Stimulated activated CD8-positive, alpha-beta memory T cell treated with anti-CD3 and anti-CD28 coated beads, Interleukin-7, amount 100 ng/mL, for 4 hours (primary cell): ENCODE measurements at regions not wholly inside any gene's neighbourhood (a gene's known extent, or its start where the extent isn't known, plus 50 kb on each side); places are given as distances from the start of the nearest gene placed in this dataset.
"Not testable (repeated sequence)": the region's sequence is repeated elsewhere in the genome, so short reads cannot be mapped to it uniquely, and the experiment has no call there.

Experiments used
- DNase-seq, 2 donors: peaks; one replicate each; pipeline ENCODE4 v3.0.0-alpha.2; 2020; ENCODE audit warnings: low read depth in 2 of 2

DNA sequence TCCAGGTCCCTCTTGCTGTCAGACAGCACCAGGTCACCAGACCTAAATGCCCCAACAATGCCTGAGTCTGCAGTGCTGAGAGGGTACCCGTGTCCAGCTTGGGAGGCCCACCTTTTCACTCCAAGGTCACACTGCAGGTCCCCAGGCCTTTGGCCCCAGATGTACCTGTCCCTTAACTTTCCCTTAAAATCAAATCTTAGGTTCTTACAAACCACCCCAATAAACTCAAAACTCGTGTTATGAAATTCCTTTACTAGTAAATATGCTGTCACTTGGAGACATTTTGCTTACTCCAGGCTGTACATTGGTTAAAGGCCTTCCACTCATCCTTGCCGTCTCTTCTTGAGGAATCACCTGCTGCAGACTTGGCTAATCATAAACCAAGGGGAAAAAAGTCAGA, 165.7 kb upstream of the RREB1 start:
- DNase-seq, result no peak

DNA sequence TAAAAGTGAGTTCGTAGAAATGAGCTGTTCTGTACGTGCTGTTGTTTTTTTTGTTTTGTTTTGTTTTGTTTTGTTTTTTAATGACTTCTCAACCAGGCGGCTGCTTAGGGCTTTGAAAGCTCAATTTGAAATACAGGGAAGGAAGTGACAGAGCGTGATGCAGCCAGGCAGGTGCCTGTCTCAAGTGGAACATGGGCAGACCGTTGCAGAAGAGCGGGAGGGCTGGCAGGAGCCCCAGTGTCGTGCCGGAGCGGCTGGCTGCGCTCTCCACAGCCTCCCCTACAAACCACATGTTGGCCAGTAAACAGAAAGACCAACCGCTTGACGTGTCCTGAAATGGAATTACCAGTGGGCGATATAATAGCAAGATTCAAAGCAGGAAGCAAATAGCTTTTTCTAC, 164.9 kb upstream of the RREB1 start:
- DNase-seq, result no peak

DNA sequence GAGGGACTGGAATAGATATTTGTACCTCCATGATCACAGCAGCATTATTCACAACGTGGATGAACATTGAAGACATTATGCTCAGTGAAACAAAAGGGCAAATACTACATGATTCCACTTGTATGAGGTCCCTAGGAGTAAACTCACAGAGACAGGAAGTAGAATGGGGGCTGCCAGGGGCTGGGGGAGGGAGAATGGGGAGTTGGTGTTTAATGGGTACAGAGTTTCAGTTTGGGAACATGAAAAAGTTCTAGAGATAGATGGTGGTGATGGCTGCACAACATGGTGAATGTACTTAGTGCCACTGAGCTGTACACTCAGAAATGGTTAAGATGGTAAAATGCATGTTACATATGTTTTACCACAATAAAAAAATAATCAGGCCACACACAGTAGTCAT, 164.3 kb upstream of the RREB1 start:
- no peak for DNase-seq

DNA sequence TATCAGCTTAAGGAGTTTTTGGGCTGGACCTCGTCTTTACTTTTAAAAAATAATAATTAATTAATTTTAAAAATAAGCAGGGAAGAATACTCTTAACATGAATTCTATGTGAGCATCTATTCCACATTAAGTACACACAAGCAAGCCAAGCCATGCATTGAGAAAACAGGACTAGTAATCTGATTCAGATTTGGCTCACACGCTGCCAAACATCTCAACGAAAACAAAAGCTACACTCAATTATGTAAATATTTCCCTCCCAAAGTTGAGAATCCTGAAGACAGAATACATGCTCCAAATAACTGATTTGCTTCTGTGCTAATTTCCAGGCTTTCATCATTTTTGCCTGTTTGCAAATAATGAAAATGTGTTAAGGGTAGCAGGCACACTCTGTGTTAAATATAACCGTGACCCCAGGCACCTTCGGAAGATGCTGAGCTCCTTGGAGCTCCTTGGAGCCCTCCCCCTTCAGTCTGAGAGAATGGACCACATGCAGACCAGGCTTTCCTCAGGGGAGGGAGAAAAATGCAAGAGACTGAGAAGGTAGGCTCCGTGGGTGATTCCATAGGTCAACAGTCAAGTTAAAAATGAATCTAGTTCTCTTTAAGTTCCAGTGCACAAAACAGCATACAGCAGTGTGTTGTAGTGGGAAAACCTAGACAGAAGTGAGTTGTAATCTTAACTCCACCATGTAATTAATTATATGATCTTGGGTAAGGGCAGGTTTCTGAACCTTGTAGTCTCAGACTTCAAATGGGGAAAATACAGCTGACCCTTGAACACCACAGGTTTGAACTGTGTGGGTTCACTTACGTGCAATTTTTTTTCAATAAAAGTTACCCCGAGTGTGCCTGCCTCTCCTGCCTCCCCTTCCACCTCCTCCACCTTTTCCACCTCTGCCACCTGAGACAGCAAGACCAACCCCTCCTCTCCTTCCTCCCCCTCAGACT, 161.3 kb upstream of the RREB1 start:
- no peak for DNase-seq

DNA sequence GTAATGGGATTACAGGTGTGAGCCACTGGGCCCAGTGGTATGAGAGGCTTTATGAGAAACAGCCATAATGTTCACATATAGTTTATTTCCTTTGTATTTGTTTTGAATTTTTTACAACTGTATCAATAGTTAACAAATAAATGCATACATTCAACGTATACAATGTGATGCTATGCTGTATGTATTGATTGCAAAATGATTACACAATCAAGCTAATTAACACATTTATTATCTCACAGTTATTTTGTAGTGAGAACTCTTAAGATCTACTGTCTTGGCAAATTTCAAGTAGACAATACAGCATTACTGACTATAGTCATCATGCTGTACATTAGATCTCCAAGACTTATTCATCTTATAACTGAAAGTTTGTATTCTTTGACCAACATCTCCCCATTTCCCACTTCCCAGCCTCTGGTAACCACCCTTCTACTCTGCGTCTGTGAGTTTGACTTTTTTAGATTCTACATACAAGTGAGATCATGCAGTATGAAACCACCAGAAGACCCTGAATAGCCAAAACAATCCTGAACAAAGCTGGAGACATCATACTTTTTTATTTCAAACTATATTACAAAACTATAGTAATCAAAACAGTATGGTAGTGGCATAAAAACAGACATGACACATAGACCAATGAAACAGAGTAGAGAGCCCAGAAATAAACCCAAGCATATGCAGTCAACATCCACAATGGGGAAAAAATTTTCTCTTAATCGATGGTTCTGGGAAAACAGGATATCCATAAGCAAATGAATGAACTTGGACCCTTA, 157.2 kb upstream of the RREB1 start:
- DNase-seq, result no peak

DNA sequence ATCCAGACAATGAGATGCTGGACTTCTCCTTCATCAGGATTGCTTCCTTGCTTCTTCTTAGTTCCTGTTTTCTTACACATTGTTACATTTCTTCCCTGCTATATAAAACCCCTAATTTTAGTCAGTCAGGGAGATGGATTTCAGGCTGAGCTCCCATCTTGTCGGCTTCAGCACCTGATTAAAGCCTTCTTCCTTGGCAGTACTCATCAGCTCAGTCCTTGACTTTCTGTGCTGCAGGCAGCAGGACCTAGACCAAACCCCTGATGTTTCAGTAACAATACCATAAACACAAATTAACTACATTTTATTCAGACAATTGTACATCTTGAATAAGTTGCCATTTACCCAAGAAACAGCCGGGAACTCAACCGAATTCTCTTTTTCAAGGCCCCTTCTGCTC, 156.4 kb upstream of the RREB1 start:
- no peak for DNase-seq

DNA sequence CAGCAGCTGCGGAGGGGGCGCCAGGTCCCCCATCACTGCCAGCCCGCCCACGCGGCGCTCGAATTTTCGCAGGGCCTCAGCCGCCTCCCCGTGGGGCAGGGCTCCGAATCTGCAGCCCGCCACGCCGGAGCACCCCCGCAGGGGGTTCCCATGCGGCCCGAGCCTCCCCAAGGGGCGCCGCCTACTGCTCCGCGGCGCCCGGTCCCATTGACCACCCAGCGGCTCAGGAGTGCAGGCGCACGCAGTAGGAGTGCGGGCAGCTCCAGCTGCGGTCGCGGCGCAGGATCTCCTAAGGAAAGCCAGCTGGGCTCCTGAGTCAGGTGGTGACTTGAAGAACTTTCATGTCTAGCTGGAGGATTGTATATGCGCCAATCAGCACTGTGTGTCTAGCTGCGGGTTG, 155.3 kb upstream of the RREB1 start:
- DNase-seq, result no peak

DNA sequence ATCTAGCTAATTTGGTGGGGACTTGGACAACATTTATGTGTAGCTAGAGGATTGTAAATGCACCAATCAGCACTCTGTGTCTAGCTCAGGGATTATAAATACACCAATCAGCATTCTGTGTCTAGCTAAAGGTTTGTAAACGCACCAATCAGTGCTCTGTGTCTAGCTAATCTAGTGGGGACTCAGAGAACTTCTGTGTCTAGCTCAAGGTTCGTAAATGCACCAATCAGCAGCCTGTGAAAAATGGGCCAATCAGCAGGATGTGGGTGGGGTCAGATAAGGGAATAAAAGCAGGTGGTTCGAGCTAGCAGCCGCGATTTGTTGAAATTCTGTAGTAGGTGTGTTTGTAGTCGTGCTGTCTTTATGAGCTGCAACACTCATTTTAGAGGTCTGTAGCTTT, 154.8 kb upstream of the RREB1 start:
- not testable (repeated sequence) for DNase-seq

DNA sequence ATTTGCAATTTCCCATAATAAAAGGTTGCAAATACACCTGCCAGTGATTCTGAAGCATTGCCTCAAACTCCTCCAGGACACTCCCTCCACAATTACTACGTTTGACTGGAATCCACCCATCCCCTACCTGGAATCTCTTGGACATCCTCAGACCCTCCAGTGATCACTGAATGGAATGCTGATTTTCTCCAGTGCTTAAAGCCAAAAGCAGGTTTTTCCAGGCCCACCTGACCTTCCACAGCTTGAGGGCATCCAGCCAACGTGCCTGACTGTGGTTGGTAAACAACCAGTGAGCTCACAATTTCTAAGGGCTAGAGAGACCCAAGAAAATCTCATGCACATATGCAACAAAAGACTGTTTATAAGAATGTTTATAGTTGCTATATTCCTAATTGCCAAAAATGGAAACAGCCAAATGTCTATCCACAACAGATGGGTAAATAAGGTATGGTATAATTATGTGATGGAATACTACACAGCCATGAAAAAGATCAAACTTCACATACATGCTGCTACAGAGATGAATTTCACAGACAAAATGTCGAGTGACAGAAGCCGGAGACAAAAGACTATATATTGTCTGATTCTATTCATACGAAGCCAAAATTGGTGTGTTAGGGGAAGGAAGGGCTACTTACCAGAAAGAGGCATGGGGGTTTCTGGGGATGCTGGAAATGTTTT, 147.1 kb upstream of the RREB1 start:
- no peak for DNase-seq

DNA sequence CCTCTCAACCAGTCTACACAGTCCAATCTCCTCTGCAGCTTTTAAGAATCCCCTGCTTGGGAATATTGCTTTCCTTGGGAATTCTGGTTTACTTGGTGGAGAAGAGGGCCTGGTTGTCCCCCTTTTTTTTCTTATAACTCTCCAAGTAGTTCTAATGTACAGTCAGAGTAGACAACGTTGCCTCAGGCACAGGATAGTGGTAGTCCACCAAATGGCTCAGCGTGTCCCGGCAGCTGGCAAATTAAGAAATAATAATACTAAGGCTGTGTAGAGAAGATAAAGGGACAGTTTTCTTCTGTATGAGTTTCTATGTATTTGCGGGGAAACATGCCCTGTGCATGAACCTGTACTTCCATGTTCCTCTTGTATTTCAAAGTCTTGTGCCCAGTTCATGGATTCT, 145.7 kb upstream of the RREB1 start:
- no peak for DNase-seq

DNA sequence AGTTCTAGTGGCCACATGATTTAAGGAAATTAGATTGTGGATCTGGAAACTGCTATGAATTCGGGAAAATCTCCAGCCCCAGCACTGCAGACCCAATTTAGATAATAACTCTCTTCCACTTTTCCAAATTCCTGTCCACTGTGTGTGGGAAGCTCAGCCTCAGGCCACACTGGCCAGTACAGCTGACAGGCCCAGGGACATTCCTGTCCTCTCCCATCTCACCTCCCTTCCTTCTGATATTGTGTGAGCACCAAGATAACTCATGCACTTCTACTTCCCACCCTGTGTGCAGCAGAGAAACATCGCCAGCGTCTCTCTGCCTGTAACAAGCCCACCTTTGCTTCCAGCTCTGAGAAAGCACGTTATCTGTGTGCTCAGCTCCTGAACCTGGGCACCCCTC, 145.1 kb upstream of the RREB1 start:
- no peak for DNase-seq

DNA sequence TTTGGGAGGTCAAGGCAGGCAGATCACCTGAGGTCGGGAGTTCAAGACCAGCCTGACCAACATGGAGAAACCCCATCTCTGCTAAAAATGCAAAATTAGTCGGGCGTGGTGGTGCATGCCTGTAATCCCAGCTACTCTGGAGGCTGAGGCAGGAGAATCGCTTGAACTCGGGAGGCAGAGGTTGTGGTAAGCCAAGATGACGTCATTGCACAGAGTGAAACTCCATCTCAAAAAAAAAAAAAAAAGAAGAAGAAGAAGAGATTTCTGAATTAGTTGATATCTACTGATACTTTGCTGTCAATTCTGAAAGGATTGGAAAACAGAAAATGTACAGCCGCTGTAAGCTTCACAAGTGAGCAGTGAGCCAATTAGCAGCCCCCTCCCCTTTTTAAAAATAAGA, 144.4 kb upstream of the RREB1 start:
- DNase-seq, result not testable (repeated sequence)

DNA sequence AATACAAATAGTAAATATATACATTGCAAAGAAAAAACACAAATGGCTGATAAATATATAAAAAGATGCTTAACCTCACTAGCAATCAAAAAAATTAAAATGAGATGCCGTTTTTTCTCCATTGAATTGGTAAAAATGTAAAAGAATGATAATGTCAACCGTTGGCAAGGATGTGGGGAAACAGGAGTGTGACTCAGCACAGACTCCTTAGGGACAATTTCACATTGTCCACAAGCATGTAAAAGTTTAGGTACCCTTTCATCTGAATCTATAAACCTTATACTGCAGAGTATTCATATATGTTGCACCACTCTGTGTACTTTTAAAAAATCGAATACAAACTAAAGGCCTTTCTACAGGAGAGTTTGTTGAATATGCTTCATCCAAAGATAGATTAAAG, 143.1 kb upstream of the RREB1 start:
- no peak for DNase-seq

DNA sequence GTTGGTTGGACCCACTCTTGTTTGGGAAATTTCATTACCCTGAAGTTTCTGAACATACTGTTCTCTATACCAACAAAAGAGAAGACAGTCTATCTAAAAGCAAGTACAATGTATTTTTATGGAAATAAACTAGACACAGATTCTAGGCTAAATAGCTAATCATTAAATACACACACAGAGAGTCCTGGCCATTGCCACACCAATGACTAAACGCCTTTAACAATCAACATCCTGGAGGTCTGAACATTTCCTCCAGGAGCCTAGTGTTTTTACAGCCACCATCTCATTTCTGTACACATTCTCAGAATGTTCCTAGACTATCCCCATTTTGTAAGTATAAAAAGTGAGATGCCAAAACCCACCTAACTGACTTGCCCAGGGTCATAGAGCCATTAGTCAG, 141.6 kb upstream of the RREB1 start:
- DNase-seq, result no peak

DNA sequence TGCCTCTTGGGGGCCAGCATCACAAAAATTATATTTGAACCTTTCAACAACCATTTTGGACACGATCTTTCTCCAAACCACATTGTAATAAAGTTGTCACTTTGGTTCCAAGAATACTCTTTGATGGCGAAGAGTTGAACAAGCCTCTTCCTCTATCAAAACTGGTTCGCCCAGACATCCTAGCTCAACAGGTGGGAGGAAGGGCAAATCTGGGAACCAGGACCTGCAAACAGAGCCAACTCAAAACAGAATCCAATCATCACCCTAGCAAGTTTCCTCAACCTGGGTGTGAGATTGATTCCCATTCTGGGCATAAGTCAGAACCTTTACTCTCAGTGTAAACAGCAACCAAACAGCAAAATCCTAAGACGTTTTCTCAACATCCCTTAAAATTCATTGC, 141.2 kb upstream of the RREB1 start:
- no peak for DNase-seq

DNA sequence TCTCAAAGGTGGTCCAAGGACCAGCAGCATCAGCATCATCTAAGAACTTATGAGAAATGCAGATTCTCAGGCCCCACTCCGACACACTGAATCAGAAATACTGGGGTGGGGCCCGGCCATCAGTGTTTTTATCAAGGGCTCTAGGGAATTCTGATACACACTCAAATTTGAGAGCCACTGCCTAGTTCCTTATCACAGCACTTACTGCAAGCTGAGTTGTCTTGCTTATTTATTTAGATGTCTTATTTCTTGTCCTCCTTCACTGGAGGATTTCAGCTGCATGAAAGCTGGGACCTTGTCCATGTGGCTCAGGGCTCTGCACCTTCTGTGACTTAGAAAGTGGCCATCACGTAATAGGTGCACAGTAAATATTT, 139.4 kb upstream of the RREB1 start:
- no peak for DNase-seq

DNA sequence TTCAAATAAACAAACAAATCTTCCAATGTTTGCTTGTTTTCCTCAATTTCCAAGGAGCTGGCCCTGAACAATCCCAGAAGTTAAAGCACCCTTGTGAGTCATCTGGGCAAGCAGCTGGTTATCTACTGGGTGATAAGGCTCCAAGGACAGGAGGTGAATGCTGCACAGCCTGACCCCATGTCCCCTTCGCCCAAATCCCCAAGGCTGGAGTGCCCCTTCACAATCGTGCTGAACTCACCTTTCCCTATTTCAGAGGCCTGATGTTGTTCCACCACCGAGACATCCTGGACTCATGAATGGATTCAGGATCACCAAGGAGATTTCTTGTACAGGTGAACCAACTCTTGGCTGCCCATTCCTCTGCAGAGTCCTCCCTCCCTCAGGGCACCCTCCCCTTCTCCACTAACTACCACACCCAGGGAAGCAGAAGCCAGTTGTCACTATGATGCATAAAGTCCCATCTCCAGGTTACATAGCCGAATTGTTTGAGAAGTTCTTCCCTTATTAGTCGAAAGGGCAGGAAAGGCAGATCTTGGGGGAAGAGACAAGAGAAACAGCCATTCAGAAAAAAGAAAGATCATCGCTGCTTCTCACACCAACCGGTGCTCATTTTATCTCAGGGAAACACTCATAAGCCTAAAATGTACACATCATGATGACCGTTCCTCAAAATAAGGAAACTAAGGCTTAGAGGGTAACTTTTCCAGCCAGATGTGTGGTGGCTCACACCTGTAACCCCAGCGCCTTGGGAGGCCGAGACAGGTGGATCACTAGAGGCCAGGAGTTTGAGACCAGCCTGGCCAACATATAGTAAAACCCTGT, 138.8 kb upstream of the RREB1 start:
- no peak for DNase-seq

DNA sequence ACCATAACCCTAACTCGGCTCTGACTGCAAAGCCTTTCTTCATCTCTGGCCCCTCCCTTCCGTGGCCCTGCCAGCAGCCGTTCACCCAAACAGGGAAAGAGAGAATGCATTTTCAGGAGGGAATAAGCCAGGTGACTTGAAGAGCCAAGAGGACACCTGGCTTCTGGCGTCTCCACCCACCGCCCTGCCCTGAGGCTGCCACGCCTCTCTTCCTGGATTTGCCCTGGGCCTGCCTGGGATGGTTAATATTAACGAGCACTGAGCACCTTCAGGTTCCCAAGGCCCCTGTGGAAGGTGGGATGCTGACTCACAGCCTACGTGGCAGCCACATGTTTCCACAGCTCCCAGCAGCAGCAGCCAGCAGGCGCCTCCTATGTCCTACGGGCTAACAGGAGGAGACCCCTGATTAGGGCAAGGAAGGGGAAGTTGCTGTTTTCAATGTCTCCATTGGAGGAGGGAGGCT, 138.0 kb upstream of the RREB1 start:
- DNase-seq, result no peak

DNA sequence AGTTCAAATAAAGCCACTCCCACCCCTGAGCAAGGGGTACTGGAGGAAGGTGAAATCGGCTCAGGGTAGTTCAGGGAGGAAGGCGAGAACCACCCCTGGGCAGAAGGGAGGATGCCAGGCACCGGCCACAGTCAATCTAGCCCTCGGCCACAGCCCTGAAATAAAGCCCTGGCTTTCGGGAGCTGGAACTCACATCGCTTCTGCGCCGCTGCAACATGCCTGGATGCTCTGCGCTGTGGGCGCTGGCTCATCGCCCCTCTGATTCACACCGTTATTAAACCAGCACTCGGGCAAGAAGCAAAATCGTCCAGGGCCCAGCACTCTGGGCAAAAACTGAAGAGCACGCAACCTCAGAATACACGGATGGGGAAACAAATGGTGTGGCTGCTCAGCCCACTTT, 136.9 kb upstream of the RREB1 start:
- DNase-seq, result no peak

DNA sequence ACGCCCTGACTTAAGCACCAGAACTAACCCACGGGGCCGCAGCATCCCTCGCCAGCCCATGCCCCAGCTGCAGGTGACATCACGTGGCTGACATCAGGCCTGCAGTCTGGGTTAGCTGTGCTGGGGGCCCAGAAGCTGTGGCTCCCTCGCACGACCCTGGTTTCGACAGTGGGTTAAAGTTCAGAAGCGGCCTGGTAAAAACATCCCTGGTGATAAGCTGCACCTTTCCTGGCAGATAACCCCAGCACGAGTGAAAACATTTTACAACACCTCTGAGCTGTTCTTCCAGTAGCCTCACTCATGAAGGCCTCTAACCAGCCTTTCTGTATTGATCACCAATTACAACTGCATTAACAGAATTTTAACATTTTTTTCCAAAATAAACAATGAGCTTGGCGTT, 136.4 kb upstream of the RREB1 start:
- DNase-seq, result no peak

DNA sequence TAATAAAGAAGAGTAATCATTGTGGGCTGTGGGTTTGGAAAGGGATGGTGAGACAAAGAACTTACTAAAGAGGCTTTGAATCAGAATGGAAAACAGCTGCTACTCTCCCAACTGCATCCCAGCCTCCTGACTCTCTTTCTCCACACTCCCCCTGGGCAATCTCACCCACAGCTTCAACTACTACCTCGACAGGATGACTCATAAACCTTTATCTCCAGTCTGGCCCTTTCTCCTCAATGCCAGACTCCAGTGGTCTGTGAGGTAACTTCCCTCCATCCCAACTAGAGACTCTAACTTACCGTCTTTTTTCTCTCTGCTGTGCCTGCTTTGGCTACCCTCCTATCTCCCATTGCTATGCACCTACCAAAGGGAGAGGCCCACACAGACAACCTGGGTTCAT, 135.3 kb upstream of the RREB1 start:
- no peak for DNase-seq

DNA sequence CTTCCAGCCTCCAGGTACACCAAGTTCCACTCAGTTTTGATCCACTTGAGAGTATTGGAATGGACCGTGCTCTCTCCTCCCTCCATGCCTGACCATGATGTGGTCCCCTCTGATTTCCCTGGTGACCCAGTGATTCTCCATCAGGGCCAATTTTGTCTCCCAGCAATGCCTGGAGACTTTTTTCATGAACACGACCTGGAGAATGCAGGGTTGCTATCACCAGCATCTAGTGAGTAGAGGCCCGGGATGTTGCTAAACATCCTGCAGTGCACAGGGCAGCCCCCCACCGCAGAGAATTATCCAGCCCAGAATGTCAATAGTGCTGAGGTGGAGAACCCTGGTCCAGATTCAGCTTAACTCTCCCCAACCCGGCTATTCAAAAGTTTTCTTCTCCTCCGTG, 134.0 kb upstream of the RREB1 start:
- no peak for DNase-seq
